GM21515 (cell line): ENCODE measurements at regions not wholly inside any gene's neighbourhood (a gene's known extent, or its start where the extent isn't known, plus 50 kb on each side); places are given as distances from the start of the nearest gene placed in this dataset.

Source experiments
- ATAC-seq: cut with Tn5 transposase; IDR thresholded peaks from one replicate; pipeline ENCODE4 v1.9.1; 2021; ENCODE audit not compliant: unreplicated experiment

- no peak for ATAC-seq
These were observed 88.0 kb upstream of the MANEA start for GRCh38 chr6:95489185-95489863.

- no peak for ATAC-seq
These were observed 80.4 kb upstream of the MANEA start for GRCh38 chr6:95496769-95497426.

- ATAC-seq: no peak
These were observed 76.1 kb upstream of the MANEA start for GRCh38 chr6:95501032-95501904.

- ATAC-seq: no peak
These were observed 73.8 kb upstream of the MANEA start for GRCh38 chr6:95503568-95503967.

- no peak for ATAC-seq
These were observed 65.9 kb upstream of the MANEA start for GRCh38 chr6:95511404-95511803.

- ATAC-seq: no peak
These were observed 61.4 kb upstream of the MANEA start for GRCh38 chr6:95515975-95516374.

- no peak for ATAC-seq
These were observed 60.3 kb upstream of the MANEA start for GRCh38 chr6:95517004-95517403.

- no peak for ATAC-seq
These were observed 59.8 kb upstream of the MANEA start for GRCh38 chr6:95517568-95517967.

GRCh38 chr6:95518630-95519227 lies 58.6 kb upstream of the MANEA start:
- ATAC-seq: no peak

GRCh38 chr6:95519228-95520037 lies 57.9 kb upstream of the MANEA start:
- ATAC-seq: no peak

GRCh38 chr6:95521181-95521580 lies 56.2 kb upstream of the MANEA start:
- no peak for ATAC-seq
